HG03280 (cell line): ENCODE measurements at regions not wholly inside any gene's neighbourhood (a gene's known extent, or its start where the extent isn't known, plus 50 kb on each side); places are given as distances from the start of the nearest gene placed in this dataset.
A peak's percentile ranks its signal among the peaks of the same experiment; 100 is the strongest.

ENCODE experiments used
- ATAC-seq: cut with Tn5 transposase; IDR thresholded peaks from one replicate; pipeline ENCODE4 v1.9.1; 2021; ENCODE audit warnings: mild to moderate bottlenecking, moderate library complexity; ENCODE audit not compliant: unreplicated experiment

- no peak for ATAC-seq
Observed at GRCh38 chr6:128672023-128672422, 151.6 kb upstream of the PTPRK start.

- no peak for ATAC-seq
Observed at GRCh38 chr6:128667339-128667858, 147.0 kb upstream of the PTPRK start.

GRCh38 chr6:128666405-128666804 is 146.0 kb upstream of the PTPRK start:
- no peak for ATAC-seq

- no peak for ATAC-seq
Observed at GRCh38 chr6:128663238-128663637, 142.8 kb upstream of the PTPRK start.

GRCh38 chr6:128659878-128660622 is 139.7 kb upstream of the PTPRK start:
- ATAC-seq, result no peak

- ATAC-seq, result no peak
Observed at GRCh38 chr6:128659276-128659675, 138.9 kb upstream of the PTPRK start.

GRCh38 chr6:128657181-128657580 is 136.8 kb upstream of the PTPRK start:
- no peak for ATAC-seq

GRCh38 chr6:128655978-128656498 is 135.6 kb upstream of the PTPRK start:
- peak; percentile 65 for ATAC-seq

GRCh38 chr6:128648022-128648598 is 127.7 kb upstream of the PTPRK start:
- ATAC-seq, result no peak

GRCh38 chr6:128642132-128642531 is 121.7 kb upstream of the PTPRK start:
- ATAC-seq, result no peak

GRCh38 chr6:128641703-128642102 is 121.3 kb upstream of the PTPRK start:
- no peak for ATAC-seq

GRCh38 chr6:128638817-128639216 is 118.4 kb upstream of the PTPRK start:
- no peak for ATAC-seq

GRCh38 chr6:128635219-128635618 is 114.8 kb upstream of the PTPRK start:
- no peak for ATAC-seq

GRCh38 chr6:128632131-128632530 is 111.7 kb upstream of the PTPRK start:
- ATAC-seq, result no peak

GRCh38 chr6:128631031-128631430 is 110.6 kb upstream of the PTPRK start:
- no peak for ATAC-seq

GRCh38 chr6:128630213-128630612 is 109.8 kb upstream of the PTPRK start:
- ATAC-seq, result no peak

- ATAC-seq, result no peak
Observed at GRCh38 chr6:128617285-128617684, 96.9 kb upstream of the PTPRK start.

GRCh38 chr6:128616342-128616741 is 95.9 kb upstream of the PTPRK start:
- no peak for ATAC-seq

- no peak for ATAC-seq
Observed at GRCh38 chr6:128606611-128607010, 86.2 kb upstream of the PTPRK start.

- ATAC-seq, result no peak
Observed at GRCh38 chr6:128605961-128606360, 85.6 kb upstream of the PTPRK start.

- no peak for ATAC-seq
Observed at GRCh38 chr6:128601060-128601459, 80.7 kb upstream of the PTPRK start.

- ATAC-seq, result peak; percentile 53
Observed at GRCh38 chr6:128600397-128600951, 80.1 kb upstream of the PTPRK start.
